ENCODE measurements at regions not wholly inside any gene's neighbourhood (a gene's known extent, or its start where the extent isn't known, plus 50 kb on each side); places are given as distances from the start of the nearest gene placed in this dataset.
A peak's percentile ranks its signal among the peaks of the same experiment; 100 is the strongest.

- DNase-seq (ENCODE audit: low spot score in 2 of 2) (peak; percentile 9 to 36), FAIRE-seq (peak; percentile 85)
Observed at GRCh38 chr14:98633380-98633779, 638.6 kb downstream of the BCL11B start.

- FAIRE-seq: no peak
- no peak for DNase-seq (ENCODE audit: low spot score in 2 of 2)
Observed at GRCh38 chr14:98634043-98634820, 637.8 kb downstream of the BCL11B start.

GRCh38 chr14:98638366-98638765 is 633.6 kb downstream of the BCL11B start:
- DNase-seq (ENCODE audit: low spot score in 2 of 2) (no peak), FAIRE-seq (no peak)

- no peak for DNase-seq (ENCODE audit: low spot score in 2 of 2)
- no peak for FAIRE-seq
Observed at GRCh38 chr14:98647754-98648153, 624.2 kb downstream of the BCL11B start.

- DNase-seq (ENCODE audit: low spot score in 2 of 2) (no peak), FAIRE-seq (no peak)
Observed at GRCh38 chr14:98651037-98651436, 621.0 kb downstream of the BCL11B start.

GRCh38 chr14:98665007-98665406 is 607.0 kb downstream of the BCL11B start:
- no peak for FAIRE-seq
- DNase-seq (ENCODE audit: low spot score in 2 of 2): no peak

GRCh38 chr14:98666545-98666944 is 605.5 kb downstream of the BCL11B start:
- DNase-seq (ENCODE audit: low spot score in 2 of 2) (no peak), FAIRE-seq (no peak)

GRCh38 chr14:98682033-98682432 is 590.0 kb downstream of the BCL11B start:
- FAIRE-seq (no peak), DNase-seq (ENCODE audit: low spot score in 2 of 2) (no peak)

GRCh38 chr14:98682726-98683125 is 589.3 kb downstream of the BCL11B start:
- FAIRE-seq: no peak
- DNase-seq (ENCODE audit: low spot score in 2 of 2): no peak

GRCh38 chr14:98684468-98684867 is 587.5 kb downstream of the BCL11B start:
- FAIRE-seq (no peak), DNase-seq (ENCODE audit: low spot score in 2 of 2) (no peak)

- no peak for FAIRE-seq
Observed at GRCh38 chr14:98685725-98686124, 586.3 kb downstream of the BCL11B start.

GRCh38 chr14:98688446-98688845 is 583.6 kb downstream of the BCL11B start:
- FAIRE-seq: no peak
- DNase-seq (ENCODE audit: low spot score in 2 of 2): no peak

More at GRCh38 chr14:98685725-98686124, 586.3 kb downstream of the BCL11B start:
- no peak for DNase-seq (ENCODE audit: low spot score in 2 of 2)

GRCh38 chr14:98689951-98690350 is 582.0 kb downstream of the BCL11B start:
- FAIRE-seq (no peak), DNase-seq (ENCODE audit: low spot score in 2 of 2) (no peak)

GRCh38 chr14:98692832-98693231 is 579.2 kb downstream of the BCL11B start:
- DNase-seq (ENCODE audit: low spot score in 2 of 2) (no peak), FAIRE-seq (no peak)

GRCh38 chr14:98694541-98694940 is 577.5 kb downstream of the BCL11B start:
- DNase-seq (ENCODE audit: low spot score in 2 of 2): no peak
- no peak for FAIRE-seq

- no peak for FAIRE-seq
- no peak for DNase-seq (ENCODE audit: low spot score in 2 of 2)
Observed at GRCh38 chr14:98695809-98696208, 576.2 kb downstream of the BCL11B start.

- FAIRE-seq: no peak
Observed at GRCh38 chr14:98698341-98698740, 573.7 kb downstream of the BCL11B start.

GRCh38 chr14:98700748-98701147 is 571.2 kb downstream of the BCL11B start:
- no peak for FAIRE-seq
- DNase-seq (ENCODE audit: low spot score in 2 of 2): no peak

More at GRCh38 chr14:98698341-98698740, 573.7 kb downstream of the BCL11B start:
- no peak for DNase-seq (ENCODE audit: low spot score in 2 of 2)

GRCh38 chr14:98701377-98701776 is 570.6 kb downstream of the BCL11B start:
- FAIRE-seq (no peak), DNase-seq (ENCODE audit: low spot score in 2 of 2) (no peak)

GRCh38 chr14:98704441-98704840 is 567.6 kb downstream of the BCL11B start:
- FAIRE-seq: no peak
- no peak for DNase-seq (ENCODE audit: low spot score in 2 of 2)

GRCh38 chr14:98705871-98706300 is 566.1 kb downstream of the BCL11B start:
- FAIRE-seq: no peak
- no peak for DNase-seq (ENCODE audit: low spot score in 2 of 2)

- FAIRE-seq (no peak), DNase-seq (ENCODE audit: low spot score in 2 of 2) (no peak)
Observed at GRCh38 chr14:98707522-98707921, 564.5 kb downstream of the BCL11B start.
